RWPE1 (cell line): ENCODE measurements at regions not wholly inside any gene's neighbourhood (a gene's known extent, or its start where the extent isn't known, plus 50 kb on each side); places are given as distances from the start of the nearest gene placed in this dataset.
"Not testable (repeated sequence)": the region's sequence is repeated elsewhere in the genome, so short reads cannot be mapped to it uniquely, and the experiment has no call there.

Experiments used
- CTCF ChIA-PET: fragments of 350-600 bp; sonication (Branson Sonifier 250); formaldehyde crosslinking; extraction: SDS; loops from one replicate; lab custom pipeline; 2021; lab: Yijun Ruan, JAX
- POLR2A ChIA-PET: fragments of 400-600 bp; formaldehyde crosslinking; extraction: SDS; loops from one replicate; lab custom pipeline; 2020; ENCODE audit warnings: antibody characterized with exemption; ENCODE audit not compliant: low non-redundant PET; lab: Yijun Ruan, JAX
- DNase-seq: peaks from one replicate; pipeline ENCODE4 v3.0.0; 2012; ENCODE audit warnings: low spot score
- H3K27ac ChIP-seq: fragments of 450-650 bp; 2 replicates; pipeline ENCODE4 v1.5.1; 2017
- TF ChIP-seq, protein P1 (sequence below): fragments of 450-650 bp; conservative IDR thresholded peaks from 2 replicates; pipeline ENCODE4 v1.5.1; 2017; ENCODE audit warnings: low read depth, mild to moderate bottlenecking

- TF ChIP-seq, protein P1, sequence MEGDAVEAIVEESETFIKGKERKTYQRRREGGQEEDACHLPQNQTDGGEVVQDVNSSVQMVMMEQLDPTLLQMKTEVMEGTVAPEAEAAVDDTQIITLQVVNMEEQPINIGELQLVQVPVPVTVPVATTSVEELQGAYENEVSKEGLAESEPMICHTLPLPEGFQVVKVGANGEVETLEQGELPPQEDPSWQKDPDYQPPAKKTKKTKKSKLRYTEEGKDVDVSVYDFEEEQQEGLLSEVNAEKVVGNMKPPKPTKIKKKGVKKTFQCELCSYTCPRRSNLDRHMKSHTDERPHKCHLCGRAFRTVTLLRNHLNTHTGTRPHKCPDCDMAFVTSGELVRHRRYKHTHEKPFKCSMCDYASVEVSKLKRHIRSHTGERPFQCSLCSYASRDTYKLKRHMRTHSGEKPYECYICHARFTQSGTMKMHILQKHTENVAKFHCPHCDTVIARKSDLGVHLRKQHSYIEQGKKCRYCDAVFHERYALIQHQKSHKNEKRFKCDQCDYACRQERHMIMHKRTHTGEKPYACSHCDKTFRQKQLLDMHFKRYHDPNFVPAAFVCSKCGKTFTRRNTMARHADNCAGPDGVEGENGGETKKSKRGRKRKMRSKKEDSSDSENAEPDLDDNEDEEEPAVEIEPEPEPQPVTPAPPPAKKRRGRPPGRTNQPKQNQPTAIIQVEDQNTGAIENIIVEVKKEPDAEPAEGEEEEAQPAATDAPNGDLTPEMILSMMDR: no peak
- H3K27ac ChIP-seq: no peak overlapping the region
- ChIA-PET CTCF (no interaction called here), POLR2A (no interaction called here)
- DNase-seq: no peak
These were observed 69.3 kb downstream of the RBM11 start for GRCh38 chr21:14285147-14285761.

- H3K27ac ChIP-seq: no peak overlapping the region
- CTCF ChIA-PET: no interaction called here
- POLR2A ChIA-PET: no interaction called here
- DNase-seq: no peak
- TF ChIP-seq, protein P1: no peak
These were observed 68.5 kb downstream of the RBM11 start for GRCh38 chr21:14284481-14284880.

DNA sequence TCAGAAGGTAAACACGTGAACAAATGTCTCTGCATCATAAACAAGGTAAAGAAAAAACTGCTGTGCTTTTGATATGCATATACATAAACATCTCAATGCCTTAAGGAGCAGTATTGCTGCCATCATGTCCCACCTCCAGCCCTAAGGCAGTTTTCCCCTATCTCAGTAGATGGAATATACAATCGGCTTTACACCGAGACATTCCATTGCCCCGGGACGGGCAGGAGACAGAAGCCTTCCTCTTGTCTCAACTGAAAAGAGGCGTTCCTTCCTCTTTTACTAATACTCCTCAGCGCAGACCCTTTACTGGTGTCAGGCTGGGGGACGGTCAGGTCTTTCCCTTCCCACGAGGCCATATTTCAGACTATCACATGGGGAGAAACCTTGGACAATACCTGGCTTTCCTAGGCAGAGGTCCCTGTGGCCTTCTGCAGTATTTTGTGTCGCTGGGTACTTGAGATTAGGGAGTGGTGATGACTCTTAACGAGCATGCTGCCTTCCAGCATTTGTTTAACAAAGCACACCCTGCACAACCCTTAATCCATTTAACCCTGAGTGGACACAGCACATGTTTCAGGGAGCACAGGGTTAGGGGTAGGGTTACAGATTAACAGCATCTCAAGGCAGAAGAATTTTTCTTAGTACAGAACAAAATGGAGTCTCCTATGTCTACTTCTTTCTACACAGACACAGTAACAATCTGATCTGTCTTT lies 65.4 kb downstream of the RBM11 start:
- POLR2A ChIA-PET, DNase-seq, CTCF ChIA-PET, H3K27ac ChIP-seq: not testable (repeated sequence)
